Small intestine (tissue), 7 donors: ENCODE measurements at regions not wholly inside any gene's neighbourhood (a gene's known extent, or its start where the extent isn't known, plus 50 kb on each side); places are given as distances from the start of the nearest gene placed in this dataset.

Source experiments
- DNase-seq, 2 donors: peaks; one replicate each; pipeline versions ENCODE4 v3.0.0 to v3.0.0-alpha.2; 2013
- FAIRE-seq: peaks from 2 replicates; lab custom pipeline; 2012; peaks lifted over from hg19 to GRCh38; lab: Jason Lieb, UNC
- H3K27ac ChIP-seq, 3 donors: one replicate each; pipeline ENCODE4 v1.5.1; 2013; ENCODE audit warnings: low read length in 2 of 3, mild to moderate bottlenecking in 2 of 3, control low read depth in 1 of 3, inconsistent platforms in 1 of 3, low read depth in 1 of 3, moderate library complexity in 1 of 3
- H3K27me3 ChIP-seq, 3 donors: one replicate each; pipeline ENCODE4 v1.6.1; 2013; ENCODE audit warnings: low read length in 3 of 3, inconsistent platforms in 1 of 3; ENCODE audit not compliant: control insufficient read depth in 3 of 3, insufficient read depth in 3 of 3
- H3K36me3 ChIP-seq, 3 donors: one replicate each; pipeline ENCODE4 v1.6.1; 2013; ENCODE audit warnings: low read length in 3 of 3, inconsistent platforms in 1 of 3, low read depth in 1 of 3, mild to moderate bottlenecking in 1 of 3, moderate library complexity in 1 of 3; ENCODE audit not compliant: control insufficient read depth in 3 of 3, insufficient read depth in 2 of 3
- H3K4me1 ChIP-seq, 3 donors: one replicate each; pipeline ENCODE4 v1.6.1; 2013; ENCODE audit warnings: low read length in 2 of 3, inconsistent platforms in 1 of 3, low read depth in 1 of 3, mild to moderate bottlenecking in 1 of 3, moderate library complexity in 1 of 3; ENCODE audit not compliant: control insufficient read depth in 3 of 3, insufficient read depth in 2 of 3
- H3K4me3 ChIP-seq, 3 donors: one replicate each; pipeline ENCODE4 v1.5.1; 2013; ENCODE audit warnings: low read length in 3 of 3, control low read depth in 1 of 3, inconsistent platforms in 1 of 3, low read depth in 1 of 3, mild to moderate bottlenecking in 1 of 3, moderate library complexity in 1 of 3
- H3K9me3 ChIP-seq, 2 donors: one replicate each; pipeline ENCODE4 v1.6.1; 2013; ENCODE audit warnings: low read depth in 1 of 2, low read length in 1 of 2; ENCODE audit not compliant: control insufficient read depth in 2 of 2, insufficient read depth in 1 of 2
- WGBS, 3 donors: extraction: QIAGEN DNeasy Blood & Tissue Kit; methylation state at CpG; one replicate each; pipeline ENCODE4 v1.1.7; 2013; 5-methylcytosine and 5-hydroxymethylcytosine counted together
- donor health status: healthy with polysubstance abuse.
- donor health status: control.
- donor health status: control.
- donor health status: Bipolar disorder and iron deficiency.
- donor health status: healthy.

- Histone ChIP-seq H3K27ac (no peak overlapping the region), H3K4me3 (no peak overlapping the region), H3K4me1 (no peaks in the 10 kb centered on the region), H3K27me3 (no peaks in the 10 kb centered on the region), H3K36me3 (no peaks in the 10 kb centered on the region), H3K9me3 (peaks cover 0 to 5% of the 10 kb centered on the region in 2 donors)
- WGBS, 3 donors = 89 to 96% (median 95%) methylated on average over 5 of the region's 5 CpGs
- FAIRE-seq (no peak), DNase-seq (no peak)
These were observed 630.7 kb upstream of the HS6ST1 start for GRCh38 chr2:128949360-128949759.

GRCh38 chr2:128950758-128951157, 632.1 kb upstream of the HS6ST1 start:
- no peak for FAIRE-seq
- no peaks in the 10 kb centered on the region for H3K36me3 ChIP-seq
- no peak overlapping the region for H3K27ac ChIP-seq
- 50 to 74% (median 52%) methylated on average over 4 of the region's 4 CpGs for WGBS, 3 donors
- H3K27me3 ChIP-seq = no peaks in the 10 kb centered on the region
- H3K9me3 ChIP-seq = peaks cover 0 to 5% of the 10 kb centered on the region in 2 donors
- no peaks in the 10 kb centered on the region for H3K4me1 ChIP-seq
- DNase-seq = no peak
- H3K4me3 ChIP-seq = no peak overlapping the region

- H3K27me3 ChIP-seq = no peaks in the 10 kb centered on the region
- peaks cover 0 to 5% of the 10 kb centered on the region in 2 donors for H3K9me3 ChIP-seq
- no peaks in the 10 kb centered on the region for H3K4me1 ChIP-seq
- 78 to 84% (median 82%) methylated on average over 4 of the region's 4 CpGs for WGBS, 3 donors
- no peak for FAIRE-seq
- DNase-seq = no peak
- no peak overlapping the region for H3K4me3 ChIP-seq
- no peaks in the 10 kb centered on the region for H3K36me3 ChIP-seq
- no peak overlapping the region for H3K27ac ChIP-seq
These were observed 639.6 kb upstream of the HS6ST1 start for GRCh38 chr2:128958241-128958640.

- FAIRE-seq = no peak
- H3K27ac ChIP-seq = no peak overlapping the region
- H3K27me3 ChIP-seq = no peaks in the 10 kb centered on the region
- no peaks in the 10 kb centered on the region for H3K9me3 ChIP-seq
- no peaks in the 10 kb centered on the region for H3K36me3 ChIP-seq
- DNase-seq = no peak
- H3K4me3 ChIP-seq = no peak overlapping the region
- no peaks in the 10 kb centered on the region for H3K4me1 ChIP-seq
These were observed 649.0 kb upstream of the HS6ST1 start for GRCh38 chr2:128967646-128968045.

- Histone ChIP-seq H3K4me1 (no peaks in the 10 kb centered on the region), H3K4me3 (no peak overlapping the region), H3K9me3 (no peaks in the 10 kb centered on the region), H3K27me3 (no peaks in the 10 kb centered on the region), H3K27ac (no peak overlapping the region), H3K36me3 (no peaks in the 10 kb centered on the region)
- FAIRE-seq (no peak), DNase-seq (no peak)
These were observed 650.7 kb upstream of the HS6ST1 start for GRCh38 chr2:128969374-128969773.

GRCh38 chr2:128970332-128971116, 651.9 kb upstream of the HS6ST1 start:
- no peaks in the 10 kb centered on the region for H3K27me3 ChIP-seq
- FAIRE-seq = no peak
- no peaks in the 10 kb centered on the region for H3K36me3 ChIP-seq
- H3K27ac ChIP-seq = no peak overlapping the region
- H3K4me3 ChIP-seq = no peak overlapping the region
- no peaks in the 10 kb centered on the region for H3K9me3 ChIP-seq
- 48 to 52% (median 48%) methylated on average over 10 of the region's 10 CpGs for WGBS, 3 donors
- peak in 1 of 2 donors; percentile 15 for DNase-seq
- H3K4me1 ChIP-seq = no peaks in the 10 kb centered on the region

GRCh38 chr2:128973566-128973965, 654.9 kb upstream of the HS6ST1 start:
- no peak for FAIRE-seq
- 87 to 93% (median 88%) methylated on average over 4 of the region's 4 CpGs for WGBS, 3 donors

GRCh38 chr2:128978212-128978611, 659.5 kb upstream of the HS6ST1 start:
- DNase-seq = peak; percentile 1 to 4
- FAIRE-seq = no peak
- Histone ChIP-seq H3K9me3 (no peaks in the 10 kb centered on the region), H3K27me3 (peaks cover 0 to 2% (median 0%) of the 10 kb centered on the region in 3 donors), H3K36me3 (no peaks in the 10 kb centered on the region), H3K4me3 (no peak overlapping the region), H3K4me1 (no peaks in the 10 kb centered on the region), H3K27ac (no peak overlapping the region)
- WGBS, 3 donors = 30 to 41% (median 36%) methylated on average over 5 of the region's 5 CpGs

More at GRCh38 chr2:128973566-128973965, 654.9 kb upstream of the HS6ST1 start:
- no peak overlapping the region for H3K4me3 ChIP-seq
- H3K27me3 ChIP-seq = no peaks in the 10 kb centered on the region
- H3K27ac ChIP-seq = no peak overlapping the region
- H3K4me1 ChIP-seq = no peaks in the 10 kb centered on the region
- H3K36me3 ChIP-seq = no peaks in the 10 kb centered on the region
- H3K9me3 ChIP-seq = no peaks in the 10 kb centered on the region
- no peak for DNase-seq

GRCh38 chr2:128979182-128979581, 660.5 kb upstream of the HS6ST1 start:
- peaks cover 0 to 2% (median 0%) of the 10 kb centered on the region in 3 donors for H3K27me3 ChIP-seq
- FAIRE-seq (no peak), DNase-seq (no peak)
- H3K36me3 ChIP-seq = no peaks in the 10 kb centered on the region
- no peaks in the 10 kb centered on the region for H3K4me1 ChIP-seq
- no peak overlapping the region for H3K4me3 ChIP-seq
- no peaks in the 10 kb centered on the region for H3K9me3 ChIP-seq
- H3K27ac ChIP-seq = no peak overlapping the region
- WGBS, 3 donors = 74 to 80% (median 76%) methylated on average over 8 of the region's 8 CpGs
